ENCODE measurements at regions not wholly inside any gene's neighbourhood (a gene's known extent, or its start where the extent isn't known, plus 50 kb on each side); places are given as distances from the start of the nearest gene placed in this dataset.

GRCh38 chr2:64794426-64794995, 140.8 kb upstream of the SERTAD2 start (continued):
- TF ChIP-seq ZNF687 (CRISPR knock-in tag; IDR thresholded peaks at IDR 0.05) (no peak), ZNF672 (CRISPR knock-in tag; IDR thresholded peaks at IDR 0.05) (no peak), ZNF10 (CRISPR knock-in tag; IDR thresholded peaks at IDR 0.05; ENCODE audit: borderline replicate concordance, low read depth) (no peak)
- TF ChIP-seq, protein P1, sequence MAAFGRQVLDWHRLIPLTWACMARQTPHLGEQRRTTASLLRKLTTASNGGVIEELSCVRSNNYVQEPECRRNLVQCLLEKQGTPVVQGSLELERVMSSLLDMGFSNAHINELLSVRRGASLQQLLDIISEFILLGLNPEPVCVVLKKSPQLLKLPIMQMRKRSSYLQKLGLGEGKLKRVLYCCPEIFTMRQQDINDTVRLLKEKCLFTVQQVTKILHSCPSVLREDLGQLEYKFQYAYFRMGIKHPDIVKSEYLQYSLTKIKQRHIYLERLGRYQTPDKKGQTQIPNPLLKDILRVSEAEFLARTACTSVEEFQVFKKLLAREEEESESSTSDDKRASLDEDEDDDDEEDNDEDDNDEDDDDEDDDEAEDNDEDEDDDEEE (CRISPR knock-in tag; IDR thresholded peaks at IDR 0.05) = no peak

DNA sequence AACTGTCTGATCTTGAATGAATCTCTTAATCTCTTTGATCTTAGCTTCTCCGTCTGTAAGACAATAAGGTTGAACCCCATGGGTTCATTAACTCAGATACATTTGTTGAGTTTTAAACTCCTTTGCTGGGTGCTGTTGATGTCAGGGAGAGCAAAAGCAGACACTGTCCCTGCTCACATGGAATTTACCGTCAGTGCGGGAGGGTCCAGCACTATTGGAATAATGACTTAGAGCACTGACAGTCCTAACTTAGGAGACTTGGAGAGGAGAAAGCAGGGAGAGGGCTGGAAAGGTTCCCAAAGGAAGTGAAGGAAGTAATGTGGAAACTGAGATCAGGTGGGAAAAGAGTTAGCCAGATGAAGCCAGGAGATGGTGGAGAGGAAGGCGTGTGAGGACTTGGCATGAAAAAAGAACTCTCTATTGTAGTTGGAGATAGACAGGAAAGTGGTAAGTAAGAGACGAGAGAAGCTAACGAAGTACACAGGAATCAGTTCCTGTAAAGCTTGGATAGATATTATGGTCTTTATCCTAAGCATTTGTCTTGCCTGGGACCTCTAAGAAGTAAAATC, 141.4 kb upstream of the SERTAD2 start:
- Histone ChIP-seq H3K4me3 (replicated peaks in 1 of 3; ENCODE audit: insufficient read depth in 1 of 3, low read depth in 2 of 3, low read length in 3 of 3) (no peak overlapping the region), H4K20me1 (ENCODE audit: insufficient read depth, low read length) (no peaks in the 10 kb centered on the region), H3K79me2 (ENCODE audit: insufficient read depth, low read length) (no peaks in the 10 kb centered on the region), H3K4me1 (ENCODE audit: insufficient read depth, low read length) (peaks cover 16% of the 10 kb centered on the region), H3K9ac (ENCODE audit: insufficient read depth, low read depth, low read length) (no peak overlapping the region), H3K36me3 (replicated peaks in 1 of 2; ENCODE audit: control insufficient read depth in 1 of 2, insufficient read depth in 2 of 2, low read length in 2 of 2) (no peaks in the 10 kb centered on the region), H3K27ac (ENCODE audit: extremely low read length, insufficient read depth, low read length) (no peak overlapping the region), H2AFZ (ENCODE audit: low read length) (no peak overlapping the region), H3K27me3 (ENCODE audit: control insufficient read depth in 1 of 2, insufficient read depth in 2 of 2, low read length in 2 of 2) (peaks cover 0 to 39% of the 10 kb centered on the region in 2 experiments; a peak in 3 of 5 replicates), H3K4me2 (ENCODE audit: low read depth, low read length) (no peak overlapping the region), H3K9me3 (ENCODE audit: low read length) (no peaks in the 10 kb centered on the region)
- in situ Hi-C loops (cut with HindIII; ENCODE audit: extremely low pct_ligation_motif_present, low pct_unique_long_range_greater_than_20kb) = no loop called here
- intact Hi-C loops (cut with micrococcal nuclease; ENCODE audit: unreplicated experiment) = no loop called here
- POLR2A ChIA-PET = no interaction called here
- TF ChIP-seq JUN (CRISPR knock-in tag; IDR thresholded peaks at IDR 0.05) (no peak), ZNF354B (CRISPR knock-in tag; IDR thresholded peaks at IDR 0.05) (no peak)
- DNase-seq (ENCODE audit: low spot score) (no peak), ATAC-seq (no peak), FAIRE-seq (no peak)
- CTCF ChIA-PET (ENCODE audit: low intra/inter-chr PET ratio, low total read pairs) = no interaction called here
- no TSS peak for BruUV-seq (replicated peaks)
- WGBS (ENCODE audit: low lambda C conversion rate) = 35% methylated on average over 6 of the region's 6 CpGs

Data from HepG2 (cell line).